Peyer's patch (tissue), 4 donors: ENCODE measurements at regions not wholly inside any gene's neighbourhood (a gene's known extent, or its start where the extent isn't known, plus 50 kb on each side); places are given as distances from the start of the nearest gene placed in this dataset.

Source experiments
- DNase-seq, 3 donors: peaks; one replicate each; pipeline ENCODE4 v3.0.0-alpha.2; 2017 to 2019
- H3K27ac ChIP-seq, 4 donors: fragments of 200-600 bp; sonication (generic); one replicate each; pipeline ENCODE4 v1.5.1; 2016 to 2019
- H3K27me3 ChIP-seq, 2 donors: fragments of 200-600 bp; sonication (generic); one replicate each; pipeline ENCODE4 v1.5.1; 2019
- H3K36me3 ChIP-seq, 3 donors: fragments of 200-600 bp; sonication (generic); one replicate each; pipeline ENCODE4 v1.5.1; 2016 to 2019
- H3K4me1 ChIP-seq, 4 donors: fragments of 200-600 bp; sonication (generic); one replicate each; pipeline ENCODE4 v1.5.1; 2016 to 2019
- H3K4me3 ChIP-seq, 4 donors: fragments of 200-600 bp; sonication (generic); 1 replicate in 3 of 4; 2 replicates in 1 of 4; pipeline ENCODE4 v1.5.1; 2016 to 2019; ENCODE audit warnings: mild to moderate bottlenecking in 1 of 4
- H3K9me3 ChIP-seq, 4 donors: fragments of 200-600 bp; sonication (generic); one replicate each; pipeline ENCODE4 v1.5.1; 2016 to 2019; ENCODE audit warnings: mild to moderate bottlenecking in 1 of 4
- CTCF ChIP-seq, 6 experiments: fragments of 450-650 bp in 4 of 6; fragments of 200-600 bp in 2 of 6; sonication (generic) in 1 of 6; IDR thresholded peaks; one replicate each; pipeline ENCODE4 v1.5.1; 2017 to 2019; ENCODE audit warnings: antibody characterized with exemption in 6 of 6, mild to moderate bottlenecking in 3 of 6, moderate library complexity in 1 of 6
- POLR2A ChIP-seq, 2 donors: fragments of 450-650 bp; IDR thresholded peaks; one replicate each; pipeline ENCODE4 v1.5.1; 2017; ENCODE audit warnings: antibody characterized with exemption in 2 of 2, mild to moderate bottlenecking in 2 of 2, moderate library complexity in 2 of 2

- TF ChIP-seq POLR2A (IDR thresholded peaks at IDR 0.05) (no peak), CTCF (IDR thresholded peaks at IDR 0.05) (no peak)
- no peak for DNase-seq
- H3K4me3 ChIP-seq = no peak overlapping the region
- H3K36me3 ChIP-seq = no peaks in the 10 kb centered on the region
- H3K27ac ChIP-seq = no peak overlapping the region
- H3K4me1 ChIP-seq = no peaks in the 10 kb centered on the region
- H3K27me3 ChIP-seq = no peaks in the 10 kb centered on the region
- H3K9me3 ChIP-seq = no peaks in the 10 kb centered on the region
These were observed 1136.8 kb upstream of the AUTS2 start for GRCh38 chr7:68461430-68461829.

- no peak for DNase-seq
- no peaks in the 10 kb centered on the region for H3K9me3 ChIP-seq
- H3K36me3 ChIP-seq = no peaks in the 10 kb centered on the region
- H3K4me1 ChIP-seq = no peaks in the 10 kb centered on the region
- no peak overlapping the region for H3K4me3 ChIP-seq
- no peak overlapping the region for H3K27ac ChIP-seq
- H3K27me3 ChIP-seq = no peaks in the 10 kb centered on the region
- no peak for TF ChIP-seq POLR2A (IDR thresholded peaks at IDR 0.05)
- no peak for TF ChIP-seq CTCF (IDR thresholded peaks at IDR 0.05)
These were observed 1127.3 kb upstream of the AUTS2 start for GRCh38 chr7:68470836-68471435.

GRCh38 chr7:68472688-68473087 is 1125.6 kb upstream of the AUTS2 start:
- Histone ChIP-seq H3K4me1 (no peaks in the 10 kb centered on the region), H3K9me3 (no peaks in the 10 kb centered on the region), H3K27me3 (no peaks in the 10 kb centered on the region), H3K36me3 (no peaks in the 10 kb centered on the region), H3K27ac (no peak overlapping the region), H3K4me3 (no peak overlapping the region)
- TF ChIP-seq POLR2A (IDR thresholded peaks at IDR 0.05) (no peak), CTCF (IDR thresholded peaks at IDR 0.05) (no peak)
- DNase-seq = no peak

GRCh38 chr7:68474661-68475216 is 1123.5 kb upstream of the AUTS2 start:
- H3K4me1 ChIP-seq = no peaks in the 10 kb centered on the region
- no peaks in the 10 kb centered on the region for H3K27me3 ChIP-seq
- no peak overlapping the region for H3K4me3 ChIP-seq
- no peak for DNase-seq
- TF ChIP-seq CTCF (IDR thresholded peaks at IDR 0.05) = no peak
- no peak for TF ChIP-seq POLR2A (IDR thresholded peaks at IDR 0.05)
- no peaks in the 10 kb centered on the region for H3K9me3 ChIP-seq
- no peaks in the 10 kb centered on the region for H3K36me3 ChIP-seq
- H3K27ac ChIP-seq = no peak overlapping the region

GRCh38 chr7:68476966-68477365 is 1121.3 kb upstream of the AUTS2 start:
- Histone ChIP-seq H3K36me3 (no peaks in the 10 kb centered on the region), H3K4me3 (no peak overlapping the region), H3K27me3 (no peaks in the 10 kb centered on the region), H3K4me1 (no peaks in the 10 kb centered on the region), H3K27ac (no peak overlapping the region), H3K9me3 (no peaks in the 10 kb centered on the region)
- no peak for DNase-seq
- TF ChIP-seq POLR2A (IDR thresholded peaks at IDR 0.05) (no peak), CTCF (IDR thresholded peaks at IDR 0.05) (no peak)

DNA sequence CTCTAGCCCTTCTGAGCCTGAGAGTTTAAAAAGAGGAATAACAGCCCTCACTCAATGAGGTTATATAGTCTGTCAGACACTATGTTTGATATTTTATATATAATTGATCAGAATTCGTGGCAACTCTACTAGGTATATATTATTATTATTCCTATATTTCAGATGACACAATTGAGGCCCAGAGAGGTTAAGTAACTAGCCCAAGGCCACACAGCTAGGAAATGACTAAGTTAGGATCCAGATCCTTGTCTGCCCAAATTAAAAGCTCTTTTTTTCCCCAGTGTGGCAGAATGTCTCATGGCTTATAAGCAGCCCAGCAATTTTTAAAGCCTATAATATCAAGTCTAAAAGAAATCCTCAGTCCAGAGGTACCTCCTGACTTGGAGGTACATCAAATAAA is 1119.9 kb upstream of the AUTS2 start:
- no peaks in the 10 kb centered on the region for H3K4me1 ChIP-seq
- TF ChIP-seq POLR2A (IDR thresholded peaks at IDR 0.05) (no peak), CTCF (IDR thresholded peaks at IDR 0.05) (no peak)

More for the DNA sequence above, 1119.9 kb upstream of the AUTS2 start:
- DNase-seq = no peak
- H3K27ac ChIP-seq = no peak overlapping the region
- H3K27me3 ChIP-seq = no peaks in the 10 kb centered on the region
- H3K4me3 ChIP-seq = no peak overlapping the region
- H3K36me3 ChIP-seq = no peaks in the 10 kb centered on the region
- no peaks in the 10 kb centered on the region for H3K9me3 ChIP-seq
